ENCODE measurements at regions not wholly inside any gene's neighbourhood (a gene's known extent, or its start where the extent isn't known, plus 50 kb on each side); places are given as distances from the start of the nearest gene placed in this dataset.

DNA sequence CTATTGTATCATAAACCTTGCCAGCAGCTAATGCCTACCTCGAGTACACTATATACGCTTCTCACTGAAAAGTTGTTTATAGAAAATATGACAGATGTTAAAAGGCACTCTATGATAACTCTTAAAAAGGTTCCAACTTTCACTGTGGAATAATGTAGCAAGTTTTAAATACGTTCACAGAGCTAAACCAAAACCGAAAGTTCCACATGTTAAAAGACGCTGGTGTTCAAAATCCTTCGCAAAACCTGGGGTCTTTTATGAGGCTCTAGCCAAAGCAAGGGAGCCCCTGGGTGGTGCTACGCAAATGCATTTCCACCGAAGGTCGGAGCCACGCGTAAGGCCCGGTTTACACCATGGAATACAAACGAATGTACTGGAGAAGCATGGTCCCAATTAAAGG is 103.7 kb upstream of the TENM3 start:
- no peak for DNase-seq (ENCODE audit: low spot score)
- intact Hi-C loops (cut with DNase I), result no loop called here

DNA sequence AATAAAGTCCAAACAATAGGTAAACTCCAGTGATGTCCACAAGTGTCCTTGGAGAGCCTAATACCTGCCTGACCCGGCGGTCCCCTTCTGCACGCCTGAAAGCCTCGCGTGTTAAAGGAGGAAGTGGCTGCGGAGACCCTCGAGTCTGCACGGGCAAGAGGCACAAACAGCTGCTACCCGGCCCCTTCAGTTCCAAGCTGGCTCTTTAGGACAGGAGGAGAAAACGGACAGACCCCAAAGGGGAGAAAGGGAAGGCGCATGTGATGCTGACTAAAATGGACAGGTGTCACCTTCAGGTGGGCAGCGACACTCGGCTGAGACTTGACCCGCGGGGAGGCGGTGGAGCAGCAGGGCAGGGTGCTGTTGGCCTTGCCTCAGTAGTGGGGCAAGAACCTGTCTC is 102.7 kb upstream of the TENM3 start:
- DNase-seq (ENCODE audit: low spot score), result no peak
- intact Hi-C loops (cut with DNase I), result no loop called here

DNA sequence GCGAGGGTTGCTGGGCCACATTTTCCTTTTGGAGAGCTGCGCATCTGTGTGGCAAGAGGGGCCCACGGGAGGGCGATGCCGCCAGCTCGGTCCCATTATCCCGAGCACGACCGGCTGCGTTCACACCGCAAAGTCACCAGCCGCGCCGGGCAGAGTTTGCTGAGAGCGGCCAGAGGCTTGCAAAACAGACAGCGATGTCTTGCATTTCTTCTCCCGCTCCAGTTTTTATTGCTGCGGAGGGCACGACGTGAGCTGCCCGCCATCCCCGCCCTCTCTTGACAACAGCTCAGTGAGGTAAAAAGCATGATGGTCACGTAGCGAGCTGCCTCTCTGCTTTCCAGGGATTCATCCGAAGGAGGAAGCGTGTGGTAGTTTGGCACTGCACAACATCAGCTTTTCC is 102.1 kb upstream of the TENM3 start:
- peak; percentile 74 for DNase-seq (ENCODE audit: low spot score)
- intact Hi-C loops (cut with DNase I), result no loop called here

DNA sequence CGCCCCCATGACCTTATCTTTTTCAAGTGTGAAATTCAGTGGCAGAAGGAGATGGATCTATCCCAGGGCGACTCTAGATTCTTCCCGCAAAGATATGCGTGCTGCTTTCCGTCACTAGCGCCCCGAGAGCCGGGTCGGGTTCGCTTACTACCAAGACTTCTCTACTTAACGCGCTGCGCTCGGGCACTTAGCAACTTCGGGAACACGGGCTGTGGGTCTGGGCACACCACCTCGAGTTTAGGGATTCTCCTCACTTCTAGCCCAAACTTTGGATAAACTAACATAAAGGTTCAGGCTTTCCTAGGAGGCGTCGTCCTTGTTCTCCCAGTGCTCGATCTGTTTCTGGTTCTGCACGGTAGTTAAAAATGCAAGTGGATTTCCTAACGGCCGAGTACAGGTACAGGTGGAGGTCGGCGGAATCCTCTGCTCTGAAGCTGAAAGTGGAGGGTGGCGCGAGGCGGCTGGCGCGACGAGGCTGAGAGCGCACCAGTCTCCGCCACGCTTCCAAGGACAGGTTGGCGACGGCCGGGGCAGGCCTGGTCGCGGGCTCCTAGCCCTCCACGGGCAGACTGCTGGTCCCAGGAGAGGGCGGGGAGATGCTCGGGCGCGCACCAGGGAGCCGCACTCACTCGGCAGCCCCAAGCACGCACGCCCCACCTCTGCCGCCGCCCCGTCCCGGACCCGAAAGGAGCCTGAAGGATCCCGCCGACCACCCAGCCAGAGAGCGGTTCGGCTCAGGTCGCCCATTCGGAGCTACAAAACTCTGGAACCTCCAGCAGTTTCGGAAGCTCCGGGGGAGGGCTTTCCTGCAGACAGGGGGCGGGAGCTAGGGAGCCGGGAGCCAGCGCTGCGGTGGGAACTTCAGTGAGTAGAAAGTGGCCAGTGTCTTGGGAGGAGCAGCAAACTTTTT is 100.8 kb upstream of the TENM3 start:
- intact Hi-C loops (cut with DNase I), result no loop called here
- DNase-seq (ENCODE audit: low spot score), result peak; percentile 76

DNA sequence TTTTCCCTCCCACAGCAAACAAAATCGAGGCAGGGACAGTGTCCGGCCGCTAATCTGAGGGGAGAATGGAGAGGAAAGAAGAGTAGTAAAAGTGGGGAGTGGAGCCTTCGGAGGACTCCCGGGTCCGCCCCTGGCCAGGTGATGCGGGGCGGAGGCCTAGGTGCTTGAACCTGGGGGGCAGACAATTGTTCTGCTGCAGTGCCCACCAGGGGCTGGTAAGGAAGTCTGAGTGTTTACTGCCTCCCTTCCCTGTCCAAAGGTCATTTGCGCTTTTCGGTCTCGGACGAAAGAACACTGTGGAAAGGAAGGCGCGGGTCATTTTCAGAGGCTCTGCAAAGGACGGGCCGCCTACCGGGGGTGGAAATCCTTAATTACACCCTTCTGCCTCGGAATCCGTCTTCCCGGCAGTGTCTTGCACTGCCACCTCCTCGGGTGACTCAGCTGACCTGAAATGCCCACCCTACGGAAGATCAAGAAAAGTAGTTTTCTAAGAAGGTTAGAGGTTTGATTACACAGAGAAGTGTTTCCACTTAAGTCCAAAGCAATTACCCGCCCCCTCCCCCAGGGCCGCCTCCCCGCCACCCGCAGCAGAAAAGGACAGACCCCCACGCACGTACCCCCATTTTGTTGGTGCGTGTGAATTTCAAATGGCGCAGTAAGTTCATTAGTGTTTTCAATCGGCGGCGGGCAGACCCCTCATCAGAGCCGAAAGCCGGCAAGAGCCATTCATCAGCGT is 99.9 kb upstream of the TENM3 start:
- DNase-seq (ENCODE audit: low spot score), result no peak
- intact Hi-C loops (cut with DNase I), result no loop called here

DNA sequence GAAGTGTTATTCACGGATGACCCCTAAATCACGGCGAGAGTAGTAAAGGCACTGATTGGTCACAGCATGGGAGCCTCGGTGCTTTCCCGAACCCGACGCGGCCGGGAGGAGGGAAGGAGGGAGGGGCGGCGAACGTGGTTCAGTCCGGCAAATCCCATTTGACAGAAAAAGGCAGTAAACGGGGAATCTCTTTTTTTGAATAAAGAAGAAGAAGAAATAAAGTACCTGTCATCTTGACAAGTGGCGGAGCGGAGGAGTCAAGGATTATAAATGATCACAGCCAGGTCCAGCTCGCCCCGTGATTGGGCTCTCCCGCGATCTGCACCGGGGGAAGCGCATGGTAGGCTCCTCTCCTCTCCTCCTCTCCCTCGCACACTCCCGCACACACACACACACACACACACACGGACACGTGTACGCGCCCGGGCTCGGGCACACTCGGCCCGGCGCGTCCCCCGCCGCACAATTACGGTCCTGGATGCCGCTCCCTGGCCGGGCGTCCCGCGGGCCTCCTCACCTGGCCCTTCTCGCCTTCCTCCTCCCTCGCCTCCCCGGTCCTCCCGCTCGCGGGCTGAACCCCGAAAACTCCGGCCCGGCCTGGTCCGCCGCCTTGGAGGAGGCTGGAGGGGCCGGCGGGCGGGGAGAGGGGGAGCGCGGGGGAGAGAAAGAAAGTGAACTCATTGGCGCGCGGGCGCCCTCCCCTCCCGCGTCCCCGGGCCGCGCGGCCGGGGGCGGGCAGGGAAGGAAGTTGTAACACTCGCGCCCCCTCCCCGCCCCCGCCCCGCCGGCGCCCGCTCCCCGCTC is 99.2 kb upstream of the TENM3 start:
- intact Hi-C loops (cut with DNase I), result no loop called here
- DNase-seq (ENCODE audit: low spot score), result no peak

DNA sequence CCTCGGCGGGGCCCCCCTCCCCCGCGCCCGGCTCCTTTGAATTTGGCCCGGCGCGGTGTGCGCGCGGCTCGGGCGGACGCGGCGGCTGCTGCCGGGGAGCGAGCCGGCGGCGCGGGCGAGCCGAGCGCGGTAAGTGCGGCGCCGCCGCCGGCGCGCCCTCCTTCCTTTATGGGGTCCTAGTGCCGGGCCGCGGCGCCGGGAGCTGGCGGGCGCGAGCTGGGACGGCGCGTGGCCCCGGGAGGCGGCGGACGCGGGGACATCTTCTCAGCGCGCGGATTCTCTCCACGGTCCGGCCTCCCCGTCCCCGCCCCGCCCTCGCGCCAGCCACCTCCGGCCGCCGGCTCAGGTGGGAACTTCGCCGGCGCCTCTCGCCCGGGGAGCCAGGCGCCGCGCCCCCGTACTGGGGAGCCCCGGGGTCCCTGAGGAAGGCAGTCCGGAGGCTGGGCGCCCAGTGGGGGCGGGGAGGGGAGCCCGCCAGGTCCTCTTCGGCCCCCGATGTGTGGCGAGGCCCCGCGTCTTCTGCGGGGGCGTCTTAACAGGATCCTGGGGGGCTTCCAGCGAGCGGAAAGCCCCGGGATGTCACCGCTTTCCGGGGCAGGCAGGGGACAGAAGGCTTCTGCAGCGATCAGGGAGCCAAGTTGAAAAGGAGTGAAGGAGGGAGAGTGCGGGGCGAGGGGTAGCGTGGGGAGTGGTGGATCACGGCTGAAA is 98.4 kb upstream of the TENM3 start:
- intact Hi-C loops (cut with DNase I), result no loop called here

DNA sequence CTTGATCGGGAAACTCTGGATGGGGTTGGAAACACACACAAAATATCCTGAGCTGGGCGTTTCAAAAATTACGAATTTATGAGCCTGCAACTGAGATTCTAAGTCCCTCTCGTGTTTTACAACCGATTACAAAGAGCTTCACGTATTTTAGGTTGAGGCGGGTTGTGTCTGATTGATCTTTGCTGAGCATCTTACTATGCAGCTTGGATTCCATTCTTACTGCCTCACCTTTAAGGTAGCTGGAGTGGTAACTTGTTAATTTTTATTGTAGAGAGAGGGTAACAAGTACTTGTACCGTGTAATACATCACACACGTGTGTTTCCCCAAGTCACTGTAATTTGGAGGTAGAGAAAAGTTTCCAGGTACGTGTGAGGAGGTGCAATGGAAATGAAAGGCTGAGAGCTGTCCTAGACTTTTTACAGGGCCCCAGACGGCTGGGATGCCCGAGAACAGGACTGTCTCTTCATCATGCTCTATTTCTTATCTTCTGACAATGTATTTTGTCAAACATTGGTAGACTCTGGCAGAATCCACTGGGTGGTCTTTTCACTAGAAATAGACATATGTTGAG is 97.8 kb upstream of the TENM3 start:
- no peak for DNase-seq (ENCODE audit: low spot score)
- intact Hi-C loops (cut with DNase I), result no loop called here

More for the DNA sequence above, 98.4 kb upstream of the TENM3 start:
- DNase-seq (ENCODE audit: low spot score), result no peak

DNA sequence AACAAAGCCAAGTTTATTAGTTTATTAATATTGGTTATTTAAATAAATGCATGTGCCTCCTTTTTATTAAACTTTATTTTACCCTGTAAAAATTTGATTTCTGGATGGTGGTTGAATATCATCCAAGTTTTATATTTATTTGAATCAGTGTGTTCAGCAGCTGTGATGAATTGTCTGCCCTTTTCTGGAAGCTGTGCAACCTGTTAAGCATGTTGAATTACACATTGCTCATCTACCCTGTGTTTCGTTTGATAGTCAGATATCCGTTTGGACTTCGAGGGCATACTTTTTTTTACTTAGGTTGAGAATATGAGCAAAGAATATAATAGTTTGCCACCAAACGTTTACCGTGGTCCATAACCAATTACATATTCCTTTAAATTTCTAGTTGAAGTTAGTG is 95.8 kb upstream of the TENM3 start:
- intact Hi-C loops (cut with DNase I), result no loop called here
- no peak for DNase-seq (ENCODE audit: low spot score)

DNA sequence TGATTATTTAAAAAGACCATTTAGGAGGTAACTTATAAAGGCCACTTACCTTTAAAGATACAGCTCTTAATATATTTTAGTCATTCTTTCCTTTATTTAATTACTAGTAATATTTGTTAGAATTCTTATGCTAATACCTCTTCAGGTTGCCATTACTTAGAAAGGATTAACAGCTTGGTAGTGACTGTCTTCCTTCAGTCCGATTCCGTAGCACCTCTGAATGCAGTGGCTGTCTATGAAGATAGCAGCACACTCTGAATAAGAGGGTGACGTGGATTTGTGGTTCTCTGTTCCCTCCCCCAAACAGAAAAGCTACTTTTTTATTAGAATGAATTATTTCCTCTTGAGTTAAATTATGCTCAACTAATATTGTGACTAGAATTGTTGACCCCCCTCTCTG is 92.6 kb upstream of the TENM3 start:
- DNase-seq (ENCODE audit: low spot score), result no peak
- intact Hi-C loops (cut with DNase I), result no loop called here

DNA sequence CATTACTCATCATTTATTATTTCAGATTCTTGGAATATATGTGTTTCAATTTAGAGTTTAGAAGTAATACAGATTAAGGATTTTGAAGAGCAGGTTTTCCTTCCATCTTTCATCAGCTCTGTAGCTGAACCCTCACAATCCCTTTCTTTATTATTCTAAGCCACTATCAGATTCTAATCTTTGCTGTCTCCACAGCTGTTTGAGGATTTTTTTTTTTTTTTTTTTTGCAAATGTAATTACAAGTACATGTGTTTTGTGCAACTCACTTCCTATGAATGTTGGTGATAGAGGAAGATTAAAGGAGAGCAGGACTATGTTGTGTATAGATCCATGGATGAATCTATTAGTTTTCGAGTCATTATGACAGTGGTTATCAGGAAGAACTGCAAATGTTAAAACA is 87.4 kb upstream of the TENM3 start:
- no peak for DNase-seq (ENCODE audit: low spot score)
- intact Hi-C loops (cut with DNase I), result no loop called here

DNA sequence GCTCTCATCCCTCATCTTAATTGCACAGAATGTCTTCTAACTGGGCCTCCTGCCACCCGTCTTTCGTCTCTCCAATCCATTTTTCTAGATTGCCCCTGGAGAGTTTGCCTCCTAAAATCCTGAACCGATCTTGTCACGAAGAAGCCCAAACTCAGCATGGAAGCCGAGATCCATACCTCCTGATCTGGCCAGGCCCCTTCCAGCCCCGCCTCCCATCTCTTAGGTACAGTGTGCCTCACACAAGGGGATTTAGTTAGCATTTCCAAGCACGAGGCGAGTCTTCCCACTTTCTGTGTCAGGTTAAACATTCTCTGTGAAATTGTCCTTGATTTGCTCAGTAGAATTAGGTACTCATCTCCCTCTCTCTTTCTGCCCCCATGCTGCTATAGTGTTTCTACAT is 80.0 kb upstream of the TENM3 start:
- intact Hi-C loops (cut with DNase I), result no loop called here
- no peak for DNase-seq (ENCODE audit: low spot score)

DNA sequence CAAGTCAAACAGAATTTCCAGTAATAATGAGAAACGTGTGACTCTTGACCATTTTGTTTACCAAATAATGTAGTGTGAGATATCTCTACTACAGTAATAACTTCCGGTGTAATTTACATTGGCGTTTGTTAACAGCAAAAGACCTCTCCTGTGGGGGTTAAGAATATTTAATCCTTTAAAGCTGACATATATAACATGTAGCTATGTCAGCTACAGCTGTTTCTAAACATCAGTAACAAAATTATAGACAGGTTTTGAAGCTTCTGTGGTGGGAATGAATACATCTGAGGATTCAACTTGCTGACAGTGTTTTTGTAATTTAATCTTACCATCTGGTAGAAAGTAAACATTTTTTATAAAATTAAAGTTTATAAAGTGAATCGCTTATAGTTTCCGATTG is 73.6 kb upstream of the TENM3 start:
- intact Hi-C loops (cut with DNase I), result no loop called here
- no peak for DNase-seq (ENCODE audit: low spot score)

DNA sequence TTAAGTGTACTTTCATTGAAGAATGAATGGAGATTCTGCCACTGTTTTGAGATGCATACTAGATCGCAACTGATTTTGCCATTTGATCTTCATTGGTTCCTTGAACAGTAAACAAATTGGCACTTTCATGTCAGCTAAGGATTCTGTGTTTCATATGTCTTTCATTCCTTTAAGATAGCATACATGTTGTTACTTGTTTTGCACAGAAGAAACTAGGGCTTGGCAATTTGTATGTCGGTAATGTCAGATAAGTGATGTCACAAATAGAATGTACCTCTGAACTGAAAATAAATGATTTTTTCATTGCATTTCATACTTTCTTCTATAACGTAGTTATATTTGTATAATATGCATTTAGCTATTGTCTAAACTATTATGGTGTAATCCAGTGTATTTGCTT is 73.2 kb upstream of the TENM3 start:
- DNase-seq (ENCODE audit: low spot score), result no peak
- intact Hi-C loops (cut with DNase I), result no loop called here

DNA sequence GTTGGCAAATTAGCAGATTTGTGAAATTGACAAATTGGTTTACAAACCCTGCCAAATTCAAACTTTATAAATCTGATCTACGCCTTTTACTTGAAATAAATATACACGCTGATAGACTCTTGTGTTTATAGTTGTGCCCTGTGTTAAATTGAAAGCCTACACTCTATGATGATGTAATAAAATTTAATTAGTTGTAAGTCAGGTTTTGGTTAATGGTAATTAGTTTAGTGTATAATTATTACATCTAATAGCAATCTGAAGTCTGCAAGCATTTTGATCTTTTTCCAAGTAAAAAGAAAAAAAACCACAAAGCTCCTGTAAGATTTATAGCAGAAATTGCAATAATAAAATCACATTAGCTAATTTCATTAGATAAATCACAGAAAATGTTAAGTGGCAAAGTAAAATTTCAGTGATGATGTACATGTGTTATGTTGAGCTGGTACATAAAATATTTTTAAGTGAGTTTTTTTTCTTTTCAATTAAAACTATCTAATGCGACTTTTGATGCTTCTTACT is 72.7 kb upstream of the TENM3 start:
- no peak for DNase-seq (ENCODE audit: low spot score)
- intact Hi-C loops (cut with DNase I), result no loop called here

DNA sequence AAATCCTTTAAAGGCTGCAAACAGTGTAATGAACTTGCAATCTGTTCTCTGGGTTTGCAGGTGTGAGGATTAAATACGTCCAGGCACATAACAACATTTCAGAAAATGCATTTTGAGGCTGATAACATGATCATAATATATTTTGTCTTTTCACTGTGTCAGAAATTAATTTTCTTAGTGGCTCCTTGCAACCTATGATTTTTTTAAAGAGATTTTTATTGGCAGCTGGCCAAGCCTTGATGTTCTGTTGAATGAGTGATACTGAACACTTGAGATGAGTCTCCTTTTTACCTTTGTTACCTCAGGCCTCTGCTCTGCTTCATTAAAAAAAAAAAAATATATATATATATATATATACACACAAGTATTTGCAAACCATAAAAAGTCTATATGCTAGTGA is 68.2 kb upstream of the TENM3 start:
- intact Hi-C loops (cut with DNase I), result no loop called here
- DNase-seq (ENCODE audit: low spot score), result no peak

DNA sequence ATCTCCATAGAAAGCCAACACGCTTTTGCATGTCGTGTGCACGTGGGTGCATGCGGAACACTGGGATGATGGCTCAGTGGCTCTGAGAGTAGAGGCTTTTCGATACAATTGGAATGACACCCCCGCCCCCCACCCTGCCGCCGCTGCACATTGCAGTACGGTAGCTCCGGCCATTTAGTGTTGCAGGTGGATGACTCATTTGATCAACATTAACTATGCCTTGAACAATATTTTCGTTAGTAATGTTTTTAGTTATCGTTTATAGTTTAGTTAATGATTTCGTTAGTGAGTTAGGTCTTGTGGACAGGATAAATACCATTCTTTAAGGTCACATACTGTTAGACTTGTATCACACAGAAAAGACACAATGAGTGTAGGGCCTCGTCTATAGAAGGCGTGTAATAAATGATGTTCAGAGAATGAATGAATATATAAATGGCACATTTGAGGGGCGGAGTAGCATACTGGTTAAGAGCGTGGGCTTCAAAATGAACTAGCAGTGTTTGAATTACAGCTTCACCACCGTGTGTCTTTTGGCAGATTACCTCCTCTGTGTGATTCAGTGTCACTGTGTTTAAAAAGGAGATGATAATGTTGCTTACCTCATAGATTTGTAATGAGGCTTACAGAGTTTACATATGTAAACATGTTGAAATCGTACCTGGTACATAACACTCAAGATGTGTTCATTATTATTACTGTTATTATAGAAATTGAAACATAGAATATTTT is 67.2 kb upstream of the TENM3 start:
- intact Hi-C loops (cut with DNase I), result no loop called here
- DNase-seq (ENCODE audit: low spot score), result no peak

DNA sequence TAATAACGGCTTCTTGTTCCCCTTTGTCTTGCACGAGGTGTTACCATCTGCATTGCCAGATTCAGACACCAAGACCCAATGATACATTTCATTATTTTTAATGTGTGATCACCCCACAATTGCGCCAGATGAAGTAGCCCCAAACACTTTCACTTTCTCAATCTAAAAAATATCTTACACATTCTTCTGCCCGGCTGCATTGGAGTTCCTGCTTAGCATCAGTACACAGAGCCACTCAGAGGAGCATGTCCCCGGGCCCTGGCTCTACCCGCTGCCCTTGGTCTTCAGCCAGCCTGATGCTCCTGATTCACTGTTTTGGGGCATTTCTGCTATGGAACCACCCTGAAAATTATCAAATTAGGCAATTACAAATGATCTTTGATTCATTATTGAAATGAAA is 66.0 kb upstream of the TENM3 start:
- intact Hi-C loops (cut with DNase I), result no loop called here
- DNase-seq (ENCODE audit: low spot score), result no peak

All from posterior vena cava (tissue), 2 donors.